Ovary (tissue), 3 donors: ENCODE measurements at regions not wholly inside any gene's neighbourhood (a gene's known extent, or its start where the extent isn't known, plus 50 kb on each side); places are given as distances from the start of the nearest gene placed in this dataset.

Experiments
- CTCF ChIP-seq, 3 donors: fragments of 450-650 bp in 2 of 3; fragments of 200-600 bp in 1 of 3; IDR thresholded peaks; one replicate each; pipeline versions ENCODE4 v1.5.1 to v1.8.0; 2016 to 2022; ENCODE audit warnings: antibody characterized with exemption in 3 of 3, mild to moderate bottlenecking in 1 of 3
- EP300 ChIP-seq: sonication (generic); formaldehyde crosslinking; IDR thresholded peaks from one replicate; pipeline ENCODE4 v1.6.1; 2017; ENCODE audit warnings: antibody characterized with exemption
- donor health status: DM: no; HTN: no; CAD: no.

GRCh38 chr6:56749632-56750151, 107.0 kb upstream of the DST start:
- TF ChIP-seq EP300 (no peak), CTCF (IDR thresholded peaks at IDR 0.05) (no peak)
